ENCODE measurements at regions not wholly inside any gene's neighbourhood (a gene's known extent, or its start where the extent isn't known, plus 50 kb on each side); places are given as distances from the start of the nearest gene placed in this dataset.

DNA sequence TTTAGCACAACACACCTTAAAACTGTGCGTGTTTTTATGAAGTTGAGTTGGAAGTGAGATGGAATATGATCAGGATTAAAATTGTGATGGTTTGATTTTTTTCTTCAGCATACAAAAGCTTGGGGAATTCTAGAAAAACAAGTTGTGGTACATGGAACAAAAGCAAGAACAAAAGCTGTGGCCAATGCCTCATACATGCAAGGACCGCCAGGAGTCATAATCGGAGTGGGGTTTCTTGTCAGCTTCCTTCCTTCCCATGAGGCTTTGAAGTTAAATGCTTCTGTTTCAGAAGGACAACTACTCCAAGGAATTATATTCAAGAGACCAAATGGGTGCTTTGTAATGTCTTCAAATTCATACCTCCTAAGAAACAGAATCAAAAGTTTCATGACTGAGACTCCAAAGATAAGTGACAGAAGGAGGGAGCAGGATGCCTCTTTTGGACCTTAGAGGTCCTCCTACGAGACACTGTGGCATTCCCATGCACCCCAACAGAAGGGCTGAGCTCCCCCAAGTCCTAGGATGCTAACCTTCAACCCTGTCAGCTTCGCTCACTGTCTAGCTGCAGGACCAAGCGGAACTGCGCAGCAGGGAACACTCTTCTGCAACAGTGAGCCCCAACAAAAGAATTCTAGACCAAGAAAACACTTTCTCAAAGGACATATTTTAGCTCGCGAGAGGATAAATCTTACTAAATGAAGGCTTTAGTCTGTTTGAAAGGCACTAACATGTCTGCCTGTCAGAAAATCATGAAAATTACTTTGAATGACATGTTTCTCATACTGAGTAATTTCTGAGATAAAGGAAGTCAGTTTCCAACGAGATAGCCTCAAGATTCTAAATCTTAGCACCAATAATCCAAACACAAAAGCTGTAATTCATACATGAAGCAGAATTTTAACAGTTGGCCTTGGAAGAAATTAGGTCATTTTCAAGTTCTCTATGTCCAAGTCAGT is 108.5 kb upstream of the NHSL1 start:
- no peaks in the 10 kb centered on the region for H3K36me3 ChIP-seq (ENCODE audit: control insufficient read depth in 1 of 2, insufficient read depth in 2 of 2, low read length in 2 of 2)
- no peaks in the 10 kb centered on the region for H3K9me3 ChIP-seq (ENCODE audit: insufficient read depth, low read depth, low read length)
- no peak overlapping the region for H3K4ac ChIP-seq (ENCODE audit: low read depth, low read length)
- no peak overlapping the region for H4K12ac ChIP-seq (ENCODE audit: low read depth, low read length)
- no peak overlapping the region for H3K23ac ChIP-seq (ENCODE audit: low read length)
- no peak overlapping the region for H3K4me2 ChIP-seq (ENCODE audit: low read length)
- no peak overlapping the region for H3K9ac ChIP-seq (ENCODE audit: low read length)
- H3K4me1 ChIP-seq (ENCODE audit: control insufficient read depth in 1 of 2, insufficient read depth in 2 of 2, low read length in 2 of 2), result peaks cover 0 to 4% of the 10 kb centered on the region in 2 experiments
- H2AFZ ChIP-seq (ENCODE audit: insufficient read depth, low read length, poor library complexity), result no peak overlapping the region
- no peak overlapping the region for H3K18ac ChIP-seq (ENCODE audit: low read length)
- H3K79me2 ChIP-seq (ENCODE audit: control insufficient read depth, insufficient read depth, low read length, poor library complexity), result no peaks in the 10 kb centered on the region
- H3K4me3 ChIP-seq (ENCODE audit: low read depth, low read length), result no peak overlapping the region
- no peak overlapping the region for H3K27ac ChIP-seq (ENCODE audit: low read depth, low read length)
- no peaks in the 10 kb centered on the region for H3K79me1 ChIP-seq (ENCODE audit: low read length)
- H3K14ac ChIP-seq (ENCODE audit: low read length), result no peak overlapping the region
- H4K91ac ChIP-seq (ENCODE audit: low read depth, low read length), result no peak overlapping the region
- no CpG with 5 or more reads among the region's 10 CpGs for WGBS (ENCODE audit: extremely low coverage, insufficient coverage, insufficient read length)
- H4K8ac ChIP-seq (ENCODE audit: low read depth, low read length), result no peak overlapping the region
- H2BK5ac ChIP-seq (ENCODE audit: low read depth, low read length, poor library complexity), result no peak overlapping the region
- H2BK120ac ChIP-seq (ENCODE audit: insufficient read depth, low read length, poor library complexity), result no peak overlapping the region
- no peak overlapping the region for H2BK12ac ChIP-seq (ENCODE audit: low read length)
- no peaks in the 10 kb centered on the region for H3K27me3 ChIP-seq (ENCODE audit: insufficient read depth, low read length)
- H2AK5ac ChIP-seq (ENCODE audit: low read length), result no peak overlapping the region
- no peak for DNase-seq

DNA sequence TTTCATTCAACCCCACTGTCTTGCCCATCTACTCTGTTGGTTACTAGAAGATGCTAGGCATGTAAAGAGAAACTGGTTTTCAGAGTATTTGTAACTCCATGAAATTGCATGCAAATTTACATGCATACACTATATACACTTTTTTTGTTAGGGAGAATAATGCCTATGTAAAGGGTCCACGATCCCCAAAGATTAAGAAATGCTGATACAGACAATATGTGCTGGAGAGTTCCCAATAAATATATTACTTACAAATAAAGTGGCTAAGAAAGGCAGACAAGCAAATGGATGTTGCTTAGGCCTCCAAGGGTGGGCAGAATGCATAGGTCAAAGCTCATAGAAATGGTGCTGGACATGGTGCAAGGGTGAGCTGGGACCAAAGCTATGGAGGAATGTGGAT is 109.6 kb upstream of the NHSL1 start:
- Histone ChIP-seq H3K36me3 (ENCODE audit: control insufficient read depth in 1 of 2, insufficient read depth in 2 of 2, low read length in 2 of 2) (no peaks in the 10 kb centered on the region), H2BK5ac (ENCODE audit: low read depth, low read length, poor library complexity) (no peak overlapping the region), H3K27ac (ENCODE audit: low read depth, low read length) (no peak overlapping the region), H3K14ac (ENCODE audit: low read length) (no peak overlapping the region), H4K12ac (ENCODE audit: low read depth, low read length) (no peak overlapping the region), H3K4me1 (ENCODE audit: control insufficient read depth in 1 of 2, insufficient read depth in 2 of 2, low read length in 2 of 2) (peaks cover 0 to 4% of the 10 kb centered on the region in 2 experiments), H4K8ac (ENCODE audit: low read depth, low read length) (no peak overlapping the region), H3K4ac (ENCODE audit: low read depth, low read length) (no peak overlapping the region), H3K4me3 (ENCODE audit: low read depth, low read length) (no peak overlapping the region), H3K9ac (ENCODE audit: low read length) (no peak overlapping the region), H2AFZ (ENCODE audit: insufficient read depth, low read length, poor library complexity) (no peak overlapping the region), H3K9me3 (ENCODE audit: insufficient read depth, low read depth, low read length) (no peaks in the 10 kb centered on the region), H4K91ac (ENCODE audit: low read depth, low read length) (no peak overlapping the region), H3K18ac (ENCODE audit: low read length) (no peak overlapping the region), H3K27me3 (ENCODE audit: insufficient read depth, low read length) (no peaks in the 10 kb centered on the region), H2BK12ac (ENCODE audit: low read length) (no peak overlapping the region), H3K79me1 (ENCODE audit: low read length) (no peaks in the 10 kb centered on the region), H3K79me2 (ENCODE audit: control insufficient read depth, insufficient read depth, low read length, poor library complexity) (no peaks in the 10 kb centered on the region), H3K23ac (ENCODE audit: low read length) (no peak overlapping the region), H3K4me2 (ENCODE audit: low read length) (no peak overlapping the region), H2BK120ac (ENCODE audit: insufficient read depth, low read length, poor library complexity) (no peak overlapping the region), H2AK5ac (ENCODE audit: low read length) (no peak overlapping the region)
- DNase-seq, result no peak
- WGBS (ENCODE audit: extremely low coverage, insufficient coverage, insufficient read length), result no CpG with 5 or more reads among the region's 1 CpG

DNA sequence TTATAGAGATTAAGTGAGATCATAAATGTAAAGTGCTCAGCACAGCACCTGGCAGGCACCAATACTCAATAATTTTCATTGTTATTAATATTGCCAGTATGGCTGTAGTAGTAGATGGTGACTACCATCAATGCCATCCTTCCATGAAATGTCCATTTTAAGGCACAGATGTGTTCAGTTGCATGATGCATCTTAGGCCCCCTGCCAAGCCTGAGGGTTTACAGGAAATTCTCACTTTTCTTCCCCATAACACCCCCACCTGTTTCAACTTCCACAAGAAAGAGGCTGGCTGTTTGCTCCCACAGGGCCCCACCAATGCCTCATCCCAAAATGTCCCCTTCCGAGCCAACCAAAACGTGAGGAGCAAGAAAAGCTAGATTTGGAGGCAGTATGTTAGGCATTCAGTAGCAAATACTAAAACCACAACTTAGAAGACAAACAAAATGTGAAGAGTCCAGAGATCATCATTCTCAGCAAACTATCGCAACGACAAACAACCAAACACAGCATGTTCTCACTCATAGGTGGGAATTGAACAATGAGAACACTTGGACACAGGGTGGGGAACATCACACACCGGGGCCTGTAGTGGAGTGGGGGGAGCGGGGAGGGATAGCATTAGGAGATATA is 110.6 kb upstream of the NHSL1 start:
- Histone ChIP-seq H3K14ac (ENCODE audit: low read length) (no peak overlapping the region), H2BK120ac (ENCODE audit: insufficient read depth, low read length, poor library complexity) (no peak overlapping the region), H3K79me1 (ENCODE audit: low read length) (no peaks in the 10 kb centered on the region), H3K23ac (ENCODE audit: low read length) (no peak overlapping the region), H3K9me3 (ENCODE audit: insufficient read depth, low read depth, low read length) (no peaks in the 10 kb centered on the region), H3K27ac (ENCODE audit: low read depth, low read length) (no peak overlapping the region), H3K4me3 (ENCODE audit: low read depth, low read length) (no peak overlapping the region), H3K9ac (ENCODE audit: low read length) (no peak overlapping the region), H3K4me2 (ENCODE audit: low read length) (no peak overlapping the region), H2BK12ac (ENCODE audit: low read length) (no peak overlapping the region), H3K18ac (ENCODE audit: low read length) (no peak overlapping the region), H3K27me3 (ENCODE audit: insufficient read depth, low read length) (no peaks in the 10 kb centered on the region), H3K4ac (ENCODE audit: low read depth, low read length) (peak overlapping the region; percentile 40), H3K4me1 (ENCODE audit: control insufficient read depth in 1 of 2, insufficient read depth in 2 of 2, low read length in 2 of 2) (peaks cover 0 to 4% of the 10 kb centered on the region in 2 experiments), H3K36me3 (ENCODE audit: control insufficient read depth in 1 of 2, insufficient read depth in 2 of 2, low read length in 2 of 2) (no peaks in the 10 kb centered on the region), H4K12ac (ENCODE audit: low read depth, low read length) (no peak overlapping the region), H4K91ac (ENCODE audit: low read depth, low read length) (no peak overlapping the region), H2AK5ac (ENCODE audit: low read length) (no peak overlapping the region), H2AFZ (ENCODE audit: insufficient read depth, low read length, poor library complexity) (no peak overlapping the region), H4K8ac (ENCODE audit: low read depth, low read length) (no peak overlapping the region), H3K79me2 (ENCODE audit: control insufficient read depth, insufficient read depth, low read length, poor library complexity) (no peaks in the 10 kb centered on the region), H2BK5ac (ENCODE audit: low read depth, low read length, poor library complexity) (no peak overlapping the region)
- no CpG with 5 or more reads among the region's 6 CpGs for WGBS (ENCODE audit: extremely low coverage, insufficient coverage, insufficient read length)
- no peak for DNase-seq

DNA sequence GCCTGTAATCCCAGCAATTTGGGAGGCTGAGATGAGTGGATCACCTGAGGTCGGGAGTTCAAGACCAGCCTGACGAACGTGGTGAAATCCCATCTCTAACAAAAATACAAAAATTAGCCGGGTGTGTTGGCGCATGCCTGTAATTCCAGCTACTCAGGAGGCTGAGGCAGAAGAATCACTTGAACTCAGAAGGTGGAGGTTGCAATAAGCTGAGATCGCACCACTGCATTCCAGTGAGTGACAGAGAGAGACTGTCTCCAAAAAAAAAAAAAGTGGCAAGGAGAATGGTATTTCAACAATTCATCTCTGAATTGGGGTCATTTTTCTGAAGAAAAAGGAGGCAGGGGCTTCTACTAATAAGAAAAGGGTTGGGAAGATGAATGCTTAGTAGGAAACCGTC is 111.5 kb upstream of the NHSL1 start:
- WGBS (ENCODE audit: extremely low coverage, insufficient coverage, insufficient read length), result no CpG with 5 or more reads among the region's 7 CpGs
- no peak overlapping the region for H2BK120ac ChIP-seq (ENCODE audit: insufficient read depth, low read length, poor library complexity)
- H3K79me1 ChIP-seq (ENCODE audit: low read length), result no peaks in the 10 kb centered on the region
- no peak overlapping the region for H3K9ac ChIP-seq (ENCODE audit: low read length)
- no peaks in the 10 kb centered on the region for H3K79me2 ChIP-seq (ENCODE audit: control insufficient read depth, insufficient read depth, low read length, poor library complexity)
- H3K4me3 ChIP-seq (ENCODE audit: low read depth, low read length), result no peak overlapping the region
- no peaks in the 10 kb centered on the region for H3K36me3 ChIP-seq (ENCODE audit: control insufficient read depth in 1 of 2, insufficient read depth in 2 of 2, low read length in 2 of 2)
- no peak overlapping the region for H4K8ac ChIP-seq (ENCODE audit: low read depth, low read length)
- no peak overlapping the region for H4K91ac ChIP-seq (ENCODE audit: low read depth, low read length)
- H3K9me3 ChIP-seq (ENCODE audit: insufficient read depth, low read depth, low read length), result no peaks in the 10 kb centered on the region
- no peak overlapping the region for H3K27ac ChIP-seq (ENCODE audit: low read depth, low read length)
- peak; percentile 51 to 77 for DNase-seq
- H3K4me1 ChIP-seq (ENCODE audit: control insufficient read depth in 1 of 2, insufficient read depth in 2 of 2, low read length in 2 of 2), result peaks cover 0 to 4% of the 10 kb centered on the region in 2 experiments
- no peak overlapping the region for H3K18ac ChIP-seq (ENCODE audit: low read length)
- no peak overlapping the region for H3K4ac ChIP-seq (ENCODE audit: low read depth, low read length)
- no peak overlapping the region for H3K4me2 ChIP-seq (ENCODE audit: low read length)
- no peak overlapping the region for H2AK5ac ChIP-seq (ENCODE audit: low read length)
- H2BK5ac ChIP-seq (ENCODE audit: low read depth, low read length, poor library complexity), result no peak overlapping the region
- H3K27me3 ChIP-seq (ENCODE audit: insufficient read depth, low read length), result no peaks in the 10 kb centered on the region
- H3K14ac ChIP-seq (ENCODE audit: low read length), result no peak overlapping the region
- H2AFZ ChIP-seq (ENCODE audit: insufficient read depth, low read length, poor library complexity), result no peak overlapping the region
- H2BK12ac ChIP-seq (ENCODE audit: low read length), result no peak overlapping the region
- H3K23ac ChIP-seq (ENCODE audit: low read length), result no peak overlapping the region
- no peak overlapping the region for H4K12ac ChIP-seq (ENCODE audit: low read depth, low read length)
